H7 (cell line): ENCODE measurements at regions not wholly inside any gene's neighbourhood (a gene's known extent, or its start where the extent isn't known, plus 50 kb on each side); places are given as distances from the start of the nearest gene placed in this dataset.

ENCODE experiments used
- DNase-seq: peaks from one replicate; pipeline ENCODE4 v3.0.0; 2012
- H3K27me3 ChIP-seq: 2 replicates; pipeline ENCODE4 v1.6.0; 2011; ENCODE audit warnings: mild to moderate bottlenecking, low read length; ENCODE audit not compliant: control insufficient read depth, insufficient read depth
- H3K36me3 ChIP-seq: replicated peaks from 2 replicates; pipeline ENCODE4 v1.5.1; 2011; ENCODE audit warnings: low read length; ENCODE audit not compliant: control insufficient read depth, insufficient read depth
- H3K4me3 ChIP-seq: 2 replicates; pipeline ENCODE4 v1.5.1; 2011; ENCODE audit warnings: low read depth, mild to moderate bottlenecking, control low read depth, low read length, moderate library complexity; ENCODE audit not compliant: insufficient read depth

DNA sequence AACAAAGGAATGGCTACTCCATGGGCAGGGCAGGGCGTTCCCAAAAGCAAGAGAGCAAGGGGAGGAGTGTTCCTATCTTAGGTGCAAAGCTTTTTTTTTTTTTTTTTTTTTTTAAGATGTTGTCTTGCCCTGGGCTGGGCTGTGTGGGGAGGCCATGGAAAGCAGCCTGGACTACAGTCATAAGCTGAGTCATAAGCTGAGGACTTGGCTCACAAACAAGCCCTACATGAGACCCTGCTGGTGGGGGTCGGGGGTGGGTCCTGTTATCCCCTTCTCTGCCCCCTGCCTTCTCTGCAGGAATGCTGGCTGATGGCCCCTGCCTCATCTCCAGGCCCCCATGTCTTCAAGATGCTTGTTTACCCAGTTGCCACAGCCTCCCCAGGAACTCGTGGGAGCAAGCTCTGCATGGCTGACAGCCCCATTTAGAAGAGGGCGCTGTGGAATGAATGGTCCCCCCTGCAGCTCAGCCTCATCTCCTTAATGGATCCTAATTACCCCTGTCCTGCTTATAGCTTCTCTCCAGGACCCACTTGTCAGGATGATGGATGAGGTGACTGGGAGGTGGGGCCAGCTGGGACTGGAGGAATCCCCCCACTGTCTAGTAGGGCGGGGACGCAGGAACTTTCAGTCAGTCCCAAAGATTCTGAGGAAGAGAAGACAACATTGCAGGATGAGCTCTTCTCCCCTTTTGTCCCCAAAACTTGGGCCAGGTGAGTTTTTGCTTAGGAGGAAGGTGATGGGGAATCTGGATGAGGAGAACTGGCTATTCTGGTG, 340.8 kb upstream of the PODXL start:
- H3K4me3 ChIP-seq, result no peak overlapping the region
- no peak for DNase-seq
- H3K36me3 ChIP-seq, result no peaks in the 10 kb centered on the region
- no peaks in the 10 kb centered on the region; the same call in 1 of the 2 replicates for H3K27me3 ChIP-seq

GRCh38 chr7:131896165-131896863, 339.9 kb upstream of the PODXL start:
- no peak overlapping the region for H3K4me3 ChIP-seq
- H3K36me3 ChIP-seq, result no peaks in the 10 kb centered on the region
- H3K27me3 ChIP-seq, result no peaks in the 10 kb centered on the region; the same call in 1 of the 2 replicates
- no peak for DNase-seq

DNA sequence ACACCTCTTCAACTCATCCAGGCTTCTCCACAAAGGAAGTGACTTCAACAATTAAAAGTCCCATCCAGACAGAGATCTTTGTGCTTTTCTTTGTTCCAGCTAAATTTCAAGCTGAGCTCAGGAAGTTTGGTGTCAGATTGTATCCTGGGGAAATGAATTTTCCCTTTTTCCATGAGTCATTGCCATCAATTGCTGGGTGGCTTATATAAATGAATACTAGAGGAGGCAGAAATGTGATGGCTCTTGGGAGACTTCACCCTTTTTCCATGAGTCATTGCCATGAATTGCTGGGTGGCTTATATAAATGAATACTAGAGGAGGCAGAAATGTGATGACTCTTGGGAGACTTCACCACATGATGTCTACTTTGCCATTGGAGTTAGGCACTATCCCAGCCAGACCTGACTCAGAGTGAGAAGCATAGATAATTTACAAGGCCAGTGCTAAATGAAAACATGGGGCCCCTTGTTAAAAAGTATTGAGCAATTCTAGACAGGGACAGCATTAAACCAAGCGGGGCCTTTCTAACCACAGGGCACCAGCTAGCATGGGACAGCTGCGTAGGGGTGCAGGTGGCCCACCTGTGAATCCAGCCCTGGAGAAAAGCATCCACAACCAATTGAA, 339.2 kb upstream of the PODXL start:
- Histone ChIP-seq H3K36me3 (no peaks in the 10 kb centered on the region), H3K4me3 (no peak overlapping the region), H3K27me3 (no peaks in the 10 kb centered on the region; the same call in 1 of the 2 replicates)
- no peak for DNase-seq

- DNase-seq, result no peak
- Histone ChIP-seq H3K36me3 (no peaks in the 10 kb centered on the region), H3K4me3 (no peak overlapping the region), H3K27me3 (no peaks in the 10 kb centered on the region; the same call in 1 of the 2 replicates)
These were observed 337.4 kb upstream of the PODXL start for GRCh38 chr7:131893631-131894340.

- no peaks in the 10 kb centered on the region for H3K27me3 ChIP-seq
These were observed 333.7 kb upstream of the PODXL start for GRCh38 chr7:131890176-131890575.

DNA sequence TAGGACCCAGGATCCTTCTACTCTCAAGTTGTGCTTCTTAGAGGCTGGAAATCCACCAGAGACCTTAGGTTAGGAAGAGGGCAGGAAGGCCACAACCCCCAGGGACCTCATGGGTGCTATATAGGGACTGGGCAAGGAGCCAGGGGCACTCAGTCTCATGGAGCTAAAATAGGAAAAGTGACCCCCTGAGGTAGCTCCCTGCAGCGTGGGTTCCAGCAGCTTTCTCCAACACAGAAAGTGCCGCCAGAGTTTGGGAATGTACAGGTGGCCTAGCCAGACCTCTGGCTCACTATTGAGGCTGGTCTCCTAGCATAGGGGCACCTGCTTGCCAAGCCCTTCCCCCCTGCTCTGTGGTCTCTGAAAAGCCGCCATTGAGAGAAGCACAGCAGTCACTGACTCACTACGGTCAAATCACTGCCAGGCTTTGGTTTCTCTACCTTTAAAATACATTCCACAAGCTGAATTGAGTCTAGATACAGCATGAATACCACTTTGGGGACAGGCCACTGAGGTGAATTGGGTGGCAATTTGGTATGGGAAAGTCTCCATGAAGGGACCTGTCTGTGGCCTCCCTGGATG, 333.2 kb upstream of the PODXL start:
- DNase-seq, result no peak
- H3K4me3 ChIP-seq, result no peak overlapping the region
- H3K27me3 ChIP-seq, result no peaks in the 10 kb centered on the region
- H3K36me3 ChIP-seq, result no peaks in the 10 kb centered on the region

More at GRCh38 chr7:131890176-131890575, 333.7 kb upstream of the PODXL start:
- DNase-seq, result no peak
- no peaks in the 10 kb centered on the region for H3K36me3 ChIP-seq
- H3K4me3 ChIP-seq, result no peak overlapping the region

DNA sequence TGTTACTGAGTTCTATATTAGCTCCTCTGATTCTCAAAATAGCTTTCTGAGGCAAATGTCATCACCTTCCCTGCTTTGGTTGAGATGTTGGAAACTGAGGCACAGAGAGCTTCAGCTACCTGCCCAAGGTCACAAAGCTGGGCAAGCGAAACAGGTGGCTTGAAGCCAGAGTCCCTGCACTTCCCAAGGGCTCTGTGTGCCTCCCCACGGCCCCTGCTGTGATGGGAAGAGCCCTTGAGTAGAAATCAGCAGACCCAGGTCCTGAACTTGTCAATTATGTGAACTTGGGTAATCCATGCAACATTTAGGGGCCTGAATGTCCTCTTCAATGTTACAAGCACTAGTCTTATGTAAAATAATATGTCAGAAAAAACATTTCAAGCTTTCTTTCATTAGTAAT, 327.3 kb upstream of the PODXL start:
- H3K36me3 ChIP-seq, result no peaks in the 10 kb centered on the region
- no peak overlapping the region for H3K4me3 ChIP-seq
- no peak for DNase-seq
- H3K27me3 ChIP-seq, result no peaks in the 10 kb centered on the region

DNA sequence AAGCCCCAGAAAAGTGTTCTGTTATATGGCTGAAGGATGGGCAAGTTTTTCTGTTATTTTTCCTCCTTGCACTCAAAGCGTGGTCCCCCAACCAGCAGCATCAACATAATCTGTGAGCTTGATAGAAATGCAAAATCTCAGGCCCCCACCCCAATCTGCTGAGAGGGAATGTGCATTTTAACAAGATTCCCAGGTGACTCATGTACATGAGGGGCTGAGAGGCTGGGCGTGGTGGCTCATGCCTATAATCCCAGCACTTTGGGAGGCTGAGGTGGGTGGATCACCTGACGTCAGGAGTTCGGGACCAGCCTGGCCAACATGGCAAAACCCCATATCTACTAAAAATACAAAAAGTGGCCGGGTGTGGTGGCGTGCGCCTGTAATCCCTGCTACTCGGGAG, 326.8 kb upstream of the PODXL start:
- DNase-seq, result no peak
- Histone ChIP-seq H3K4me3 (no peak overlapping the region), H3K36me3 (no peaks in the 10 kb centered on the region), H3K27me3 (no peaks in the 10 kb centered on the region)

DNA sequence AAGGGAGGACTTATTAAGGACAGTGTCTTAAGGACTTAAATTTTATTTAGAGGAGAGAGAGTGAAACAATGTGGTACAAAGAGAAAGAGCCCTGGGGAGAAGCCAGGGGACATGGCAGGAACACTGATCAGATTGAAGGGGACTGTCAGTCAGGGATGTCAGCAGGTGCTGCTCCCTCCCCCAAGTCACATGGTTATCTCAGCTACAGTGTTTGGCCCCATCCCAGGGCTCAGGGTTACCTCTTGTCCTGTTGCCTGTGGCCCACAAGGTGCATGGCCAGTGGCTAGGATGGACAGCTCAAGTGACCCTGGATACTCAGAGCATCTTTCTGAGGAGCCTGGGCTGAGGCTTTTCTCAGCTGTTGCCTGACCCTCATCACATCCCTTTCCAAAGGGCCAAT, 325.9 kb upstream of the PODXL start:
- no peak for DNase-seq
- Histone ChIP-seq H3K27me3 (no peaks in the 10 kb centered on the region), H3K36me3 (no peaks in the 10 kb centered on the region), H3K4me3 (no peak overlapping the region)

GRCh38 chr7:131880078-131880477, 323.6 kb upstream of the PODXL start:
- Histone ChIP-seq H3K27me3 (no peaks in the 10 kb centered on the region), H3K4me3 (no peak overlapping the region), H3K36me3 (no peaks in the 10 kb centered on the region)
- no peak for DNase-seq

DNA sequence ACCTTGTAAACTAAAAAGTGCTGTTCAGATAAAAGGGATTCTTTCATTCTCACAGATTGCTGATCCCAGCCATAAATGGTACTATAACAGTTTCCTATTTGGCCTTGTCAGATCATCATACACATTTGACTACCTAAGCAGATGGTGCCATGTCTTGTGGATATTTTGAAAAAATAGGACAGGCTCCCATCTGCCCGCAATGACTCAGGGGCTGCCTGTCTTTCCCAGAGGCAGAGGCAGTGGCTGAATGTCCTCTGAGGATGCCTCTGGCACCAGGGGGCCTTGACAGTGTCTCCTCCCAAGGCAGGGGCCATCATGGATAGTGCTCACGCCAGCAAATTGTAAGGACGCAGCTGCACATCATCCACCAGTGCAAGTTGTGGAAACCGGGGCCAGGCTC, 323.0 kb upstream of the PODXL start:
- H3K36me3 ChIP-seq, result no peaks in the 10 kb centered on the region
- H3K4me3 ChIP-seq, result no peak overlapping the region
- H3K27me3 ChIP-seq, result no peaks in the 10 kb centered on the region
- DNase-seq, result no peak

DNA sequence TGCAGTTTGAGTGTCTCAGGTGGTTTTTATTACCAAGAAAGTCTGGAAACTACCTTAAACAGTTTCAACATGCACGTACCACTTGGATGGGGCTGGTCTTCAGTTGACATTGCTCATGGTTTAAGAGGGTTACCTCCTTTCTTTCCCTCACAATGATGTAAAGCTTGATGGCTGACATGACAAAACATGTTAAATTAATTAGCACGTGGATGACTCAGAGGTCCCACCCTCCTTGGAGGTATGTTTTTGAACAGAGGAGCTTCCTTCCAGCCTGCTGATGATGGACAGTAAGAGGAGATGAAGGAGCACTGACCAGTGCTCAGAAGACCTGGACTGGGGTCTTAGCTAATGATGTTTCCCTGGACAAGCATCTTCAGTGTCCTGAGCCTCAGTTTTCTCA, 322.3 kb upstream of the PODXL start:
- H3K27me3 ChIP-seq, result no peaks in the 10 kb centered on the region
- no peak overlapping the region for H3K4me3 ChIP-seq
- no peak for DNase-seq
- no peaks in the 10 kb centered on the region for H3K36me3 ChIP-seq

- Histone ChIP-seq H3K27me3 (no peaks in the 10 kb centered on the region), H3K4me3 (no peak overlapping the region), H3K36me3 (no peaks in the 10 kb centered on the region)
- no peak for DNase-seq
These were observed 317.2 kb upstream of the PODXL start for GRCh38 chr7:131873581-131873980.

DNA sequence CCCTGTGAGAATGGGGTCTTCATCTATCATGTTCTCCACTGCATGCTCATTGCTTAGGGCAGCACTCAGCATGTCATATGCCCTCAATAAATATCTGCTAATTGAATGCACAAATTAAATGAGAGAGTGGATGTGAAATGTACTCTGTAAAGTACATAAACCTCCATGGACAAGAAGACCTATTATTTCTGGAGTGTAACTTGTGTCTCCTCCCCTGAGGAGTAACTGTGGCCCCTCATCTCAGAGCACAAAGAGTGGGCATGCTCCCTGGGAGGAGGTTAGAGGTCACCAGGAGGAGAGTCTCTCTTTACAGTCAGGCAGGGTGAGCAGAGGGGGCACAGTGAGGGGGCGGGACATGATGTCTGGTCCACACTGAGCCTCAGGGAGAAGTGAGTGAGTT, 313.6 kb upstream of the PODXL start:
- H3K4me3 ChIP-seq, result no peak overlapping the region
- no peaks in the 10 kb centered on the region for H3K27me3 ChIP-seq
- DNase-seq, result no peak
- H3K36me3 ChIP-seq, result no peaks in the 10 kb centered on the region
